Fibroblast of skin of back (primary cell): ENCODE measurements at regions not wholly inside any gene's neighbourhood (a gene's known extent, or its start where the extent isn't known, plus 50 kb on each side); places are given as distances from the start of the nearest gene placed in this dataset.
"Not testable (repeated sequence)": the region's sequence is repeated elsewhere in the genome, so short reads cannot be mapped to it uniquely, and the experiment has no call there.

Experiments used
- DNase-seq: peaks from one replicate; pipeline ENCODE4 v3.0.0-alpha.2; 2013

- no peak for DNase-seq
Measured at GRCh38 chr1:90396917-90397316, 320.2 kb downstream of the BARHL2 start.

GRCh38 chr1:90394247-90394646, 322.9 kb downstream of the BARHL2 start:
- DNase-seq, result no peak

GRCh38 chr1:90393025-90393424, 324.1 kb downstream of the BARHL2 start:
- DNase-seq, result no peak

GRCh38 chr1:90391126-90391525, 326.0 kb downstream of the BARHL2 start:
- peak; percentile 24 for DNase-seq

- DNase-seq, result peak; percentile 22
Measured at GRCh38 chr1:90387805-90388204, 329.3 kb downstream of the BARHL2 start.

- peak; percentile 78 for DNase-seq
Measured at GRCh38 chr1:90386899-90387720, 330.0 kb downstream of the BARHL2 start.

- DNase-seq, result no peak
Measured at GRCh38 chr1:90384193-90384592, 332.9 kb downstream of the BARHL2 start.

GRCh38 chr1:90382161-90382560, 334.9 kb downstream of the BARHL2 start:
- DNase-seq, result no peak

GRCh38 chr1:90381598-90381997, 335.5 kb downstream of the BARHL2 start:
- no peak for DNase-seq

GRCh38 chr1:90371448-90371813, 345.7 kb downstream of the BARHL2 start:
- no peak for DNase-seq

- peak; percentile 35 for DNase-seq
Measured at GRCh38 chr1:90370686-90371447, 346.2 kb downstream of the BARHL2 start.

GRCh38 chr1:90362163-90362562, 354.9 kb downstream of the BARHL2 start:
- DNase-seq, result no peak

- no peak for DNase-seq
Measured at GRCh38 chr1:90361026-90361425, 356.1 kb downstream of the BARHL2 start.

GRCh38 chr1:90359994-90360393, 357.1 kb downstream of the BARHL2 start:
- DNase-seq, result no peak

GRCh38 chr1:90358448-90358847, 358.7 kb downstream of the BARHL2 start:
- DNase-seq, result no peak

- DNase-seq, result no peak
Measured at GRCh38 chr1:90357995-90358394, 359.1 kb downstream of the BARHL2 start.

- DNase-seq, result no peak
Measured at GRCh38 chr1:90356991-90357390, 360.1 kb downstream of the BARHL2 start.

GRCh38 chr1:90356101-90356500, 361.0 kb downstream of the BARHL2 start:
- no peak for DNase-seq

GRCh38 chr1:90354704-90355103, 359.8 kb downstream of the ZNF326 start:
- DNase-seq, result no peak

- no peak for DNase-seq
Measured at GRCh38 chr1:90351019-90351418, 356.1 kb downstream of the ZNF326 start.

- no peak for DNase-seq
Measured at GRCh38 chr1:90349510-90349909, 354.6 kb downstream of the ZNF326 start.

- DNase-seq, result no peak
Measured at GRCh38 chr1:90348934-90349333, 354.0 kb downstream of the ZNF326 start.

GRCh38 chr1:90348459-90348858, 353.5 kb downstream of the ZNF326 start:
- not testable (repeated sequence) for DNase-seq

- DNase-seq, result no peak
Measured at GRCh38 chr1:90347366-90347765, 352.5 kb downstream of the ZNF326 start.
